Activated T-helper 17 cell treated with anti-CD3 and anti-CD28 coated beads, Interleukin-2, amount 50 U/mL, for 72 hours (primary cell): ENCODE measurements at regions not wholly inside any gene's neighbourhood (a gene's known extent, or its start where the extent isn't known, plus 50 kb on each side); places are given as distances from the start of the nearest gene placed in this dataset.

Source experiments
- ATAC-seq: fragments of 150-1000 bp; cut with Tn5 transposase; replicated peaks from 2 replicates; pipeline ENCODE4 v1.10.0; 2021; ENCODE audit warnings: mild to moderate bottlenecking, moderate library complexity
- H3K27ac Mint-ChIP-seq: one replicate; pipeline ENCODE4 v1.8.0; 2022; ENCODE audit warnings: mixed read lengths
- H3K27me3 Mint-ChIP-seq: one replicate; pipeline ENCODE4 v1.8.0; 2022; ENCODE audit warnings: mixed read lengths
- H3K36me3 Mint-ChIP-seq: one replicate; pipeline ENCODE4 v1.8.0; 2022; ENCODE audit warnings: low read depth, mild to moderate bottlenecking, mixed read lengths
- H3K4me1 Mint-ChIP-seq: one replicate; pipeline ENCODE4 v1.8.0; 2022; ENCODE audit warnings: mixed read lengths
- H3K4me3 Mint-ChIP-seq: one replicate; pipeline ENCODE4 v1.8.0; 2022; ENCODE audit warnings: mild to moderate bottlenecking, mixed read lengths
- H3K9me3 Mint-ChIP-seq: one replicate; pipeline ENCODE4 v1.8.0; 2022; ENCODE audit warnings: mixed read lengths

- Mint-ChIP-seq H3K4me3 (no peak overlapping the region), H3K27ac (no peak overlapping the region), H3K27me3 (peaks cover 3% of the 10 kb centered on the region), H3K9me3 (peaks cover 4% of the 10 kb centered on the region), H3K36me3 (no peaks in the 10 kb centered on the region), H3K4me1 (no peaks in the 10 kb centered on the region)
- no peak for ATAC-seq
Measured at GRCh38 chr10:23870651-23871610, 338.0 kb upstream of the KIAA1217 start.

DNA sequence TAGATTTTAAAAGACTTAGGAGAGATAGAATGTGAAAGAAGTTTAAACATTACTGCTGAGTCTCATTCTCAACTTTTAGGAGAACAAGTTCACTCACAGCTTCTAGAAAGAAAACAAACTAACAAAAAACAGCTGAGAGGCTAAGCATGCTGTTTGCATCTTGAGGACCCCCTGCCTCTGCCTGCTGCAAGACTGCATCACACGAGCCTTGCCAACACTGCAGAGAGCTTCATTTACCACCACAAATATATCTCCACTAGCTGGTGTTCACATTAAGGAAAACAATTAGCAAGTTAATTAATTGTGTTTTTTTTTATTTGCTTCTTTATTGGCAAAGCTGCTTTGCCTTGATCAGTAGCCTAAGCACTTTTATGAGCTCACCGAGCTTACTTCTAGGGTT is 336.6 kb upstream of the KIAA1217 start:
- Mint-ChIP-seq H3K27me3 (peaks cover 3% of the 10 kb centered on the region), H3K9me3 (peaks cover 4% of the 10 kb centered on the region), H3K27ac (no peak overlapping the region), H3K36me3 (no peaks in the 10 kb centered on the region), H3K4me3 (no peak overlapping the region), H3K4me1 (no peaks in the 10 kb centered on the region)
- no peak for ATAC-seq

DNA sequence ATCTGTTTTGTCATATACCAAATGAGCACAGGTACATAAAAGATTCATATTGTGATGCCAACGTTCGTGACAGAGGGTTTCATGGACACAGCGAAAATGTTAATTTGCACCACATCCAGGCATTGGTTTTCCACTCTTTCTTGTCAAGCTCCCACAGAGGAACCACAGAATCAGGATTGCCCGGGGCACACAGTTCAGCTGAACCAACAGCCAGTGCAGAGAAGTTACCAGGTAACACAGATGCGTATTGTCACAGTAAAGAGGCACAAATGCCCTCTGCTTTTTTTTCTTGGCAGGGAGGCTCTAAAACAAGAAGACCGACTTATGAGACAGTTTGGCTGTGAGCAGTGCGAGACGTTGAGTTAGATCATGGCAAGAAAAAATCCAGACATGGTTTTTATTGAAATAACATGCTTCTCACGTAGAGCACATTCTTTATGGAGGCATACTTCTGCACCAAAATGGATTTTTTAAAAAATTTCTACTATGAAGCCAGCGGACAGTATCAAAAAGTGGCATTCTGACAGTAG is 331.1 kb upstream of the KIAA1217 start:
- H3K27me3 Mint-ChIP-seq: peaks cover 3% of the 10 kb centered on the region
- no peak overlapping the region for H3K4me3 Mint-ChIP-seq
- no peak overlapping the region for H3K27ac Mint-ChIP-seq
- H3K9me3 Mint-ChIP-seq: peaks cover 4% of the 10 kb centered on the region
- no peaks in the 10 kb centered on the region for H3K4me1 Mint-ChIP-seq
- no peak for ATAC-seq
- no peaks in the 10 kb centered on the region for H3K36me3 Mint-ChIP-seq

GRCh38 chr10:23884670-23885069 is 324.3 kb upstream of the KIAA1217 start:
- H3K27me3 Mint-ChIP-seq: no peaks in the 10 kb centered on the region
- no peaks in the 10 kb centered on the region for H3K36me3 Mint-ChIP-seq
- ATAC-seq: no peak
- H3K27ac Mint-ChIP-seq: no peak overlapping the region
- no peaks in the 10 kb centered on the region for H3K4me1 Mint-ChIP-seq
- H3K9me3 Mint-ChIP-seq: no peaks in the 10 kb centered on the region
- no peak overlapping the region for H3K4me3 Mint-ChIP-seq

GRCh38 chr10:23885853-23886252 is 323.1 kb upstream of the KIAA1217 start:
- H3K27ac Mint-ChIP-seq: no peak overlapping the region
- H3K9me3 Mint-ChIP-seq: no peaks in the 10 kb centered on the region
- H3K4me3 Mint-ChIP-seq: no peak overlapping the region
- H3K36me3 Mint-ChIP-seq: no peaks in the 10 kb centered on the region
- ATAC-seq: no peak
- H3K27me3 Mint-ChIP-seq: no peaks in the 10 kb centered on the region
- no peaks in the 10 kb centered on the region for H3K4me1 Mint-ChIP-seq

GRCh38 chr10:23886355-23886754 is 322.6 kb upstream of the KIAA1217 start:
- Mint-ChIP-seq H3K27ac (no peak overlapping the region), H3K9me3 (no peaks in the 10 kb centered on the region), H3K4me3 (no peak overlapping the region), H3K36me3 (no peaks in the 10 kb centered on the region), H3K27me3 (peaks cover 3% of the 10 kb centered on the region), H3K4me1 (no peaks in the 10 kb centered on the region)
- no peak for ATAC-seq

GRCh38 chr10:23891301-23891700 is 317.6 kb upstream of the KIAA1217 start:
- Mint-ChIP-seq H3K27ac (no peak overlapping the region), H3K27me3 (peaks cover 3% of the 10 kb centered on the region), H3K4me3 (no peak overlapping the region), H3K36me3 (no peaks in the 10 kb centered on the region), H3K4me1 (no peaks in the 10 kb centered on the region), H3K9me3 (peaks cover 2% of the 10 kb centered on the region)
- ATAC-seq: no peak

- peaks cover 4% of the 10 kb centered on the region for H3K9me3 Mint-ChIP-seq
- no peak overlapping the region for H3K4me3 Mint-ChIP-seq
- no peaks in the 10 kb centered on the region for H3K36me3 Mint-ChIP-seq
- no peak for ATAC-seq
- H3K27me3 Mint-ChIP-seq: peaks cover 3% of the 10 kb centered on the region
- no peaks in the 10 kb centered on the region for H3K4me1 Mint-ChIP-seq
- no peak overlapping the region for H3K27ac Mint-ChIP-seq
Measured at GRCh38 chr10:23892296-23892695, 316.6 kb upstream of the KIAA1217 start.

- Mint-ChIP-seq H3K9me3 (peaks cover 4% of the 10 kb centered on the region), H3K36me3 (no peaks in the 10 kb centered on the region), H3K27me3 (no peaks in the 10 kb centered on the region)
Measured at GRCh38 chr10:23897267-23897666, 311.7 kb upstream of the KIAA1217 start.

DNA sequence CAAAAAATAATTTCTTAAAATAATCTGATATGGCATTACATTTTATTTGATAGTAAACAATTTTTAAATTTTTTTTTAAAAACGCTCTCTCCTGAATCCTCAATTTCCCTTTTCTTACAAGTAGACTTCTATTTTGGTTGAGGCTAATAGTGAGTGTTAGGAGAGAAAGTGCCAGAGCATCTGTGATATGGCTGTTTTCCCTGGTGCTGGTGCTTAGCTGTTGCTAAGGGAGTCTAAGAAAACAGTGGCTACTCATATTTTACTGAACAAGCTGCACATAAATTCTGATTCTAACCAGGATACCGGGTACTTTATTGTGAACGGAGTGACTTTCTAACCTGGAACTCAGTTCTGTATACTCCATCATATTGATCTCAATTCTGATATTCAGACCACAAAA is 311.1 kb upstream of the KIAA1217 start:
- no peak for ATAC-seq
- H3K27me3 Mint-ChIP-seq: no peaks in the 10 kb centered on the region
- H3K27ac Mint-ChIP-seq: no peak overlapping the region

More at GRCh38 chr10:23897267-23897666, 311.7 kb upstream of the KIAA1217 start:
- H3K27ac Mint-ChIP-seq: no peak overlapping the region
- no peak for ATAC-seq
- no peak overlapping the region for H3K4me3 Mint-ChIP-seq
- H3K4me1 Mint-ChIP-seq: no peaks in the 10 kb centered on the region

DNA sequence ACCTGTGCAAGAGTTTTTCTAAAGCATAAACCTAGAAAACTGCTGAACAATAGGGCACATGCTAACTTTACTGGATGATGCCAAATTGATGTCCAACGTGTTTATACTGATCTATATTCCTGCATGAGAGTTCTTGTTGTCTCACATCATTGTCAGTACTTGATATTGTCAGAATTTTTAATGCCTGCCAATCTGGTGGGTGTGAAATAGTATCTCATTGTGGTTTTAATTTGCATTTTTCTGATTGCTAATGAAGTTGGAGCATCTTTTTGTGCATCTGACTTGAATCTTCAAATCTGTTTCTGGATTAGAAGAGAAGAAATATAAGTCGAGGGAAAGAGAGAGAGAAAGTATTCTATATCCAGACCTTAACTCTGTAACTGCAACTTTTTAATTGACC is 309.8 kb upstream of the KIAA1217 start:
- no peak overlapping the region for H3K4me3 Mint-ChIP-seq
- H3K4me1 Mint-ChIP-seq: no peaks in the 10 kb centered on the region
- peaks cover 4% of the 10 kb centered on the region for H3K9me3 Mint-ChIP-seq
- H3K27ac Mint-ChIP-seq: no peak overlapping the region
- no peaks in the 10 kb centered on the region for H3K36me3 Mint-ChIP-seq
- H3K27me3 Mint-ChIP-seq: no peaks in the 10 kb centered on the region
- no peak for ATAC-seq

More for the DNA sequence above, 311.1 kb upstream of the KIAA1217 start:
- H3K36me3 Mint-ChIP-seq: no peaks in the 10 kb centered on the region
- H3K4me3 Mint-ChIP-seq: no peak overlapping the region
- peaks cover 4% of the 10 kb centered on the region for H3K9me3 Mint-ChIP-seq
- no peaks in the 10 kb centered on the region for H3K4me1 Mint-ChIP-seq

DNA sequence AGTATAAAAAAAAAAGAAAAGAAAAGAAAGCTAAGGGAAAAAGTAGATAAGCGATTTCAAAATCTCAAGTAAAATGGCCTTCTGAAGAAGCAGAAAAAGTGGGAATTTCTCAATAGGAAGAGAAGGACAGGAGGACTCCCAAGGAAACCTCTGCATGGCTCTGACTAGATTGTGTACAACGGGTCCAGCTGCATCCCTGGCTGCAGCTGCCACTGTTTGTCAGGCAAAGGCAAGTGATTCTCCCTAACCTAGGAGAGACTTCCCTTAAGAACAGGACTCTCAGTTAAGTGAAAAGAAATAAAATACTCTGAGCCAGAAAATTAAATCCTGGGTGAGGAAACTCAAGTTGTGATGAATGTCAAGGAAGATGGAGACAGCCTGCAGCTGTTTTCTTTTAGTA is 298.6 kb upstream of the KIAA1217 start:
- H3K4me1 Mint-ChIP-seq: no peaks in the 10 kb centered on the region
- peaks cover 8% of the 10 kb centered on the region for H3K27me3 Mint-ChIP-seq
- H3K9me3 Mint-ChIP-seq: peaks cover 4% of the 10 kb centered on the region
- no peaks in the 10 kb centered on the region for H3K36me3 Mint-ChIP-seq
- no peak overlapping the region for H3K4me3 Mint-ChIP-seq
- no peak overlapping the region for H3K27ac Mint-ChIP-seq
- no peak for ATAC-seq

GRCh38 chr10:23912884-23913404 is 296.0 kb upstream of the KIAA1217 start:
- no peaks in the 10 kb centered on the region for H3K36me3 Mint-ChIP-seq

GRCh38 chr10:23914641-23915040 is 294.3 kb upstream of the KIAA1217 start:
- Mint-ChIP-seq H3K4me1 (no peaks in the 10 kb centered on the region), H3K36me3 (no peaks in the 10 kb centered on the region), H3K27me3 (peaks cover 8% of the 10 kb centered on the region), H3K4me3 (no peak overlapping the region), H3K27ac (no peak overlapping the region), H3K9me3 (peaks cover 4% of the 10 kb centered on the region)
- no peak for ATAC-seq

More at GRCh38 chr10:23912884-23913404, 296.0 kb upstream of the KIAA1217 start:
- Mint-ChIP-seq H3K9me3 (peaks cover 4% of the 10 kb centered on the region), H3K27me3 (peaks cover 9% of the 10 kb centered on the region), H3K4me3 (no peak overlapping the region), H3K27ac (no peak overlapping the region), H3K4me1 (no peaks in the 10 kb centered on the region)
- no peak for ATAC-seq

- no peak for ATAC-seq
- Mint-ChIP-seq H3K4me1 (no peaks in the 10 kb centered on the region), H3K9me3 (peaks cover 4% of the 10 kb centered on the region), H3K36me3 (no peaks in the 10 kb centered on the region), H3K27me3 (peaks cover 8% of the 10 kb centered on the region), H3K4me3 (no peak overlapping the region), H3K27ac (no peak overlapping the region)
Measured at GRCh38 chr10:23917251-23917840, 291.6 kb upstream of the KIAA1217 start.
